PC-3 (cell line): ENCODE measurements at regions not wholly inside any gene's neighbourhood (a gene's known extent, or its start where the extent isn't known, plus 50 kb on each side); places are given as distances from the start of the nearest gene placed in this dataset.

ENCODE experiments used
- ATAC-seq: fragments of 200-7000 bp; cut with Tn5 transposase; 2 replicates; pipeline ENCODE4 v1.9.1; 2020; ENCODE audit warnings: mild to moderate bottlenecking, moderate library complexity
- BruUV-seq: library from RNA; stranded (reverse); fragments of 400-500 nt; replicated peaks from 2 replicates; lab custom pipeline; 2021; lab: Mats Ljungman, UMichigan
- CTCF ChIA-PET: fragments of 300-600 bp; sonication (Branson Sonifier 250); formaldehyde crosslinking; loops from one replicate; lab custom pipeline; 2022; ENCODE audit warnings: antibody characterized with exemption; lab: Charles Lee
- POLR2A ChIA-PET: fragments of 300-600 bp; sonication (Branson Sonifier 250); formaldehyde crosslinking; loops from one replicate; lab custom pipeline; 2022; ENCODE audit warnings: antibody characterized with exemption; ENCODE audit not compliant: unreplicated experiment; lab: Charles Lee
- DNase-seq: peaks from one replicate; pipeline ENCODE4 v3.0.0-alpha.2; 2015
- H2AFZ ChIP-seq: fragments of 300-600 bp; sonication (generic); 2 replicates; pipeline ENCODE4 v1.6.0; 2016; ENCODE audit warnings: antibody characterized with exemption, low read length
- H3F3A ChIP-seq: fragments of 300-600 bp; sonication (generic); one replicate; pipeline ENCODE4 v1.6.0; 2017; ENCODE audit warnings: antibody characterized with exemption, low read length, control low read depth, mild to moderate bottlenecking; ENCODE audit not compliant: unreplicated experiment
- H3K27ac ChIP-seq: fragments of 300-600 bp; sonication (generic); 2 replicates; pipeline ENCODE4 v1.5.1; 2016; ENCODE audit warnings: mild to moderate bottlenecking, low read length
- H3K27me3 ChIP-seq: fragments of 300-600 bp; sonication (generic); 2 replicates; pipeline ENCODE4 v1.6.1; 2016; ENCODE audit warnings: low read length, mixed read lengths
- H3K36me3 ChIP-seq: fragments of 300-600 bp; sonication (generic); 2 replicates; pipeline ENCODE4 v1.6.1; 2016; ENCODE audit warnings: low read depth, mixed run types, low read length, mixed read lengths
- H3K4me1 ChIP-seq: fragments of 300-600 bp; sonication (generic); 2 replicates; pipeline ENCODE4 v1.5.1; 2016; ENCODE audit warnings: low read length; ENCODE audit not compliant: insufficient read depth
- H3K4me2 ChIP-seq: fragments of 300-600 bp; sonication (generic); 2 replicates; pipeline ENCODE4 v1.6.0; 2016; ENCODE audit warnings: low read length
- H3K4me3 ChIP-seq: fragments of 300-600 bp; sonication (generic); 2 replicates; pipeline ENCODE4 v1.5.1; 2016; ENCODE audit warnings: mild to moderate bottlenecking, low read length, mixed read lengths
- H3K79me2 ChIP-seq: fragments of 300-600 bp; sonication (generic); 2 replicates; pipeline ENCODE4 v1.6.1; 2017; ENCODE audit warnings: low read length, mixed read lengths
- H3K9ac ChIP-seq: fragments of 300-600 bp; sonication (generic); 2 replicates; pipeline ENCODE4 v1.6.0; 2016; ENCODE audit warnings: mild to moderate bottlenecking, low read length
- H3K9me2 ChIP-seq: fragments of 300-600 bp; sonication (generic); replicated peaks from 2 replicates; pipeline ENCODE4 v1.6.1; 2016; ENCODE audit warnings: mixed run types, low read length, mixed read lengths
- H3K9me3 ChIP-seq: fragments of 300-600 bp; sonication (generic); 2 replicates; pipeline ENCODE4 v1.6.1; 2016; ENCODE audit warnings: low read length, mixed read lengths
- H4K20me1 ChIP-seq: fragments of 300-600 bp; sonication (generic); 2 replicates; pipeline ENCODE4 v1.6.1; 2016; ENCODE audit warnings: low read length, mixed read lengths
- EZH2 ChIP-seq: fragments of 300-600 bp; sonication (generic); IDR thresholded peaks from one replicate; pipeline ENCODE4 v1.6.1; 2017; ENCODE audit warnings: antibody characterized with exemption, mild to moderate bottlenecking, low read length; ENCODE audit not compliant: unreplicated experiment
- EZH2phosphoT487 ChIP-seq: fragments of 300-600 bp; sonication (generic); IDR thresholded peaks from 2 replicates; pipeline ENCODE4 v1.6.1; 2018; ENCODE audit warnings: mild to moderate bottlenecking, antibody characterized with exemption, low read length, borderline replicate concordance
- intact Hi-C: fragments of 100-400 bp; cut with micrococcal nuclease; formaldehyde crosslinking; loops from 2 replicates; pipeline ENCODE4 v1.9.0; 2023
- TF ChIP-seq, protein P1 (sequence below): fragments of 300-600 bp; sonication (generic); conservative IDR thresholded peaks from 2 replicates; pipeline ENCODE4 v1.5.1; 2017; ENCODE audit warnings: antibody characterized with exemption, low read depth, mild to moderate bottlenecking, low read length

GRCh38 chr2:54396798-54397197 is 59.3 kb upstream of the SPTBN1 start:
- H2AFZ ChIP-seq: no peak overlapping the region
- intact Hi-C loops: no loop called here
- H3K4me3 ChIP-seq: no peak overlapping the region
- H3K36me3 ChIP-seq: no peaks in the 10 kb centered on the region
- H3K4me2 ChIP-seq: no peak overlapping the region
- no peaks in the 10 kb centered on the region for H4K20me1 ChIP-seq
- H3K4me1 ChIP-seq: no peaks in the 10 kb centered on the region
- no peaks in the 10 kb centered on the region for H3K27me3 ChIP-seq
- BruUV-seq: no TSS peak
- DNase-seq: no peak
- no peak overlapping the region for H3K9ac ChIP-seq
- POLR2A ChIA-PET: no interaction called here
- TF ChIP-seq, protein P1, sequence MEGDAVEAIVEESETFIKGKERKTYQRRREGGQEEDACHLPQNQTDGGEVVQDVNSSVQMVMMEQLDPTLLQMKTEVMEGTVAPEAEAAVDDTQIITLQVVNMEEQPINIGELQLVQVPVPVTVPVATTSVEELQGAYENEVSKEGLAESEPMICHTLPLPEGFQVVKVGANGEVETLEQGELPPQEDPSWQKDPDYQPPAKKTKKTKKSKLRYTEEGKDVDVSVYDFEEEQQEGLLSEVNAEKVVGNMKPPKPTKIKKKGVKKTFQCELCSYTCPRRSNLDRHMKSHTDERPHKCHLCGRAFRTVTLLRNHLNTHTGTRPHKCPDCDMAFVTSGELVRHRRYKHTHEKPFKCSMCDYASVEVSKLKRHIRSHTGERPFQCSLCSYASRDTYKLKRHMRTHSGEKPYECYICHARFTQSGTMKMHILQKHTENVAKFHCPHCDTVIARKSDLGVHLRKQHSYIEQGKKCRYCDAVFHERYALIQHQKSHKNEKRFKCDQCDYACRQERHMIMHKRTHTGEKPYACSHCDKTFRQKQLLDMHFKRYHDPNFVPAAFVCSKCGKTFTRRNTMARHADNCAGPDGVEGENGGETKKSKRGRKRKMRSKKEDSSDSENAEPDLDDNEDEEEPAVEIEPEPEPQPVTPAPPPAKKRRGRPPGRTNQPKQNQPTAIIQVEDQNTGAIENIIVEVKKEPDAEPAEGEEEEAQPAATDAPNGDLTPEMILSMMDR: no peak
- TF ChIP-seq EZH2 (no peak), EZH2phosphoT487 (no peak)
- CTCF ChIA-PET: no interaction called here
- H3K9me3 ChIP-seq: no peaks in the 10 kb centered on the region
- no peaks in the 10 kb centered on the region for H3F3A ChIP-seq
- no peak overlapping the region for H3K27ac ChIP-seq
- H3K79me2 ChIP-seq: no peaks in the 10 kb centered on the region
- H3K9me2 ChIP-seq: no peaks in the 10 kb centered on the region
- ATAC-seq: no peak

DNA sequence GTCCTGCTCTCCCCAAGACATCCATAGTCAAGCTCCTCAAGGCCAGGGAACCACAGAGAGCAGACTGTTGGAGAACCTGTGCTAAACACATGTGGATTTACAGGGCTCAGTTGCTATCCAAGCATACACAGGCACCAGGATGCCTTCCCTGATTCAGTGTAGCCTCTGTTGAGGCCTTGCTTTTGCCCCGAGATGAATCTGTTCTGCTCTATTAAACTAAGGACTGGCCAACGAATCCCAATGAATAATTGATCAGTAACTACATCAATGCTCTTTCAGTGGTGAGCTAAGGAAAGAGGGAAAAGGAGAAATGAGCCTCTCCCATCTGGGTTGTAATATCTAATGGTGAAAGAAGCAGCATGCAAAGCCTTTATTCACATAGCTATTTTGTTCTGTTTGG is 58.7 kb upstream of the SPTBN1 start:
- no TSS peak for BruUV-seq
- Histone ChIP-seq H3F3A (no peaks in the 10 kb centered on the region), H3K27me3 (no peaks in the 10 kb centered on the region), H3K9me3 (no peaks in the 10 kb centered on the region), H2AFZ (no peak overlapping the region), H3K4me3 (no peak overlapping the region), H3K36me3 (no peaks in the 10 kb centered on the region), H3K79me2 (no peaks in the 10 kb centered on the region), H3K4me1 (no peaks in the 10 kb centered on the region), H3K27ac (no peak overlapping the region), H3K4me2 (no peak overlapping the region), H4K20me1 (no peaks in the 10 kb centered on the region), H3K9me2 (no peaks in the 10 kb centered on the region), H3K9ac (no peak overlapping the region)
- DNase-seq (no peak), ATAC-seq (no peak)
- POLR2A ChIA-PET: no interaction called here
- CTCF ChIA-PET: no interaction called here
- TF ChIP-seq, protein P1: no peak
- TF ChIP-seq EZH2phosphoT487 (no peak), EZH2 (no peak)
- intact Hi-C loops: no loop called here

GRCh38 chr2:54401554-54401953 is 54.6 kb upstream of the SPTBN1 start:
- H3K9me3 ChIP-seq: no peaks in the 10 kb centered on the region
- intact Hi-C loops: no loop called here
- no peak overlapping the region for H3K9ac ChIP-seq
- no TSS peak for BruUV-seq
- H3F3A ChIP-seq: no peaks in the 10 kb centered on the region
- no peaks in the 10 kb centered on the region for H3K79me2 ChIP-seq
- H4K20me1 ChIP-seq: no peaks in the 10 kb centered on the region
- DNase-seq (no peak), ATAC-seq (no peak)
- no peak overlapping the region for H3K27ac ChIP-seq
- CTCF ChIA-PET: no interaction called here
- H3K4me1 ChIP-seq: no peaks in the 10 kb centered on the region
- H3K27me3 ChIP-seq: no peaks in the 10 kb centered on the region
- H3K36me3 ChIP-seq: no peaks in the 10 kb centered on the region
- no peak overlapping the region for H2AFZ ChIP-seq
- H3K9me2 ChIP-seq: no peaks in the 10 kb centered on the region
- no peak overlapping the region for H3K4me3 ChIP-seq
- TF ChIP-seq, protein P1: no peak
- TF ChIP-seq EZH2phosphoT487 (no peak), EZH2 (no peak)
- no peak overlapping the region for H3K4me2 ChIP-seq
- POLR2A ChIA-PET: no interaction called here
